UCSD-AML1 (cell line): ENCODE measurements at regions not wholly inside any gene's neighbourhood (a gene's known extent, or its start where the extent isn't known, plus 50 kb on each side); places are given as distances from the start of the nearest gene placed in this dataset.
"Not testable (repeated sequence)": the region's sequence is repeated elsewhere in the genome, so short reads cannot be mapped to it uniquely, and the experiment has no call there.

Experiments used
- DNase-seq: peaks from one replicate; lab custom pipeline; 2025; ENCODE audit not compliant: unreplicated experiment; lab: John Stamatoyannopoulos, UW

DNA sequence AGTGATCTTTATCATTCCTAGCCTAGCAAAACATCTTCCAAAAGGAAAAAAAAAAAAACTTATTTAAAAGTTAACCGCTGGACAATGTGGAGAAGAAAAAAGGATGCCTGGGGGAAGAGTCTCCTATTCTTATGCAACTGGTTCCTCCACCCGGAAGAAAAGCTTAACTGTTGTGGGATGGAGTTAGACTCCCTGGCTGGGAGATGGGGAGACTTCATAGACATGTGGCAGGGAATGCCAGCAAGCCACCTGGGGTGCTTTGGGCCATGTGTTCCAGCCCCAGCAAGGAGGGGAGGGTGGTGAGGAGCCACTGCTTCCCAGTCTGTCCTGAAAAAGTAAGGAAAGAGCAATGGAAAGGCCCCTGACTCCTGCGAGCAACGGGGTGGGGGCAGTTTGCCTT, 119.4 kb upstream of the SPIN4 start:
- no peak for DNase-seq

- no peak for DNase-seq
Observed at GRCh38 chrX:63466690-63467089, 115.6 kb upstream of the SPIN4 start.

DNA sequence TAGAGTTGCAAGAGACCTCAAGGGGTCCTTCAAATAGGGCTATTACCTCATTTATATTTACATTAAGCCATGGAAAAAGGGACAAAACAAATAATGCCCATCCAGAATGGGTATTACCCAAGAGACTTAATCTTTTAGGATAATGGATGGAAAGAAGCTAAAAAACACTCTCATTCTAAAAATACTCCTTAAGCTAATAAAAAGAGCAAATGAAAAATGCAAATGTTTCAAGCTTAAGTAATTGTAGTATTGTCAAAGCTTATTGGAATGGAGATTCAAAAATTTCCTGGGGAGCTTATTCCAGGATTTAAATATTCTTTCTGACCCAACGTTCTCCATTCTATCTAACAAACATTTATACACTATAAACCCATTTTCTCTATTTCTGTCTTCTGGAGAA, 107.8 kb upstream of the SPIN4 start:
- no peak for DNase-seq

- DNase-seq, result no peak
Observed at GRCh38 chrX:63453571-63453970, 102.4 kb upstream of the SPIN4 start.

DNA sequence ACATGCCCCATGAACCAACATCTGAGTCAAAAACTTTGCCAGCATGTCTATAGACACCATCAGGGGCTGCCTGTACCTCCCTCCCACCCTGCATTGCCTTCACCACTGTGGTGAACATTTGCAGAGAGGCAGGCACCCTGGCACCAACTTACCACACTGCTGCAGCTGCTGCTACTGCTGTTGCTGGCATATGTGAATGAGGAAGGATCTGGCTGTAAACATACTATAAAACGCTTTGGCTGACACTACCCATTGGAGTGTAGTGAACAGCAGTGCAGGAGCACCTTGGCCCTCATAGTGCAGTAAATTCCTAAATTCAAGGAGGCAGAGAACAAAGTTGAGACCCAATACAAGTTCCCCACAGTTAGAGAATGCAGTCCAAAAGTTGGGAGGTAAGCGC, 90.6 kb upstream of the SPIN4 start:
- DNase-seq, result no peak

GRCh38 chrX:63439580-63439979, 88.4 kb upstream of the SPIN4 start:
- no peak for DNase-seq

GRCh38 chrX:63436865-63437264, 85.7 kb upstream of the SPIN4 start:
- DNase-seq, result no peak

- no peak for DNase-seq
Observed at GRCh38 chrX:63434665-63435064, 83.5 kb upstream of the SPIN4 start.

- no peak for DNase-seq
Observed at GRCh38 chrX:63434206-63434605, 83.1 kb upstream of the SPIN4 start.

DNA sequence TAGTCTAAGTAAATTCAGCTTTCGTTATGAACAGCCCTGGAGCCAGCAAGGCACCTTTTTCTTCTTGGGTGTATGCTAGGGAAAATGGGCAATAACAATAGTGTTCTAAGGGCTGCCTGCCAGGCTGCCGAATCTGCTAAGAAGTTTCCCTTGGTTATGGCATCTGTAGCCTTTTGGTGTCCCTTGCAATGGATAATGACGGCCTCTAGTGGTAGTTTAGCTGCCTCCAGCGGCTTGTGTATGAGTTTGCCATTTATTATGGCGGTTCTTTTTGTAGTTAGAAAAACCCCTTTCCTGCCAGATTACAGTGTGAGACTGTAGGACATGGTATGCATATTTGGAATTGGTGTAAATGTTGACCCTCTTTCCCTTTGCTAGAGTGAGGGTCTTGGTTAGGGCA, 78.9 kb upstream of the SPIN4 start:
- DNase-seq, result no peak

- no peak for DNase-seq
Observed at GRCh38 chrX:63428348-63428747, 77.2 kb upstream of the SPIN4 start.

- DNase-seq, result no peak
Observed at GRCh38 chrX:63426519-63426918, 75.4 kb upstream of the SPIN4 start.

DNA sequence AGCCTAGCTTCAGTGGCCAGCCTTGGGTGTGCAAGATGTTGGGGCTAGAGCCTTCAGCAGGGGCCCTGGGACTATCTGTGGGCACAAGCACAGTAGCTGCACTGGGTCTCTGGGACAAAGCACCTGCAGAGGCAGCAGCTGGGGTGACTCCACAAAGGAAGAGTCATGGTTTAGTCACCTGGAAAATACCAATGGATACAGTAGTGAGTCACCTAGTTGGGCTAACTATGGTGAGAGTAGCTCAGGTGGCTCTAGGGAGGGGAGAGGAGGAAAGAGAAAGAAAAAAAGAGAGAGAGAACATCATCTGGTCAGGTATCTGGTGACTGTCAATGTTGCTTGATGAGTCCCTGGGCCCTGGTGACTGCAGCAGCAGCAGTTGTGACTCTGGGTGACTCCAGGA, 72.9 kb upstream of the SPIN4 start:
- DNase-seq, result no peak

- no peak for DNase-seq
Observed at GRCh38 chrX:63421411-63421810, 70.3 kb upstream of the SPIN4 start.

DNA sequence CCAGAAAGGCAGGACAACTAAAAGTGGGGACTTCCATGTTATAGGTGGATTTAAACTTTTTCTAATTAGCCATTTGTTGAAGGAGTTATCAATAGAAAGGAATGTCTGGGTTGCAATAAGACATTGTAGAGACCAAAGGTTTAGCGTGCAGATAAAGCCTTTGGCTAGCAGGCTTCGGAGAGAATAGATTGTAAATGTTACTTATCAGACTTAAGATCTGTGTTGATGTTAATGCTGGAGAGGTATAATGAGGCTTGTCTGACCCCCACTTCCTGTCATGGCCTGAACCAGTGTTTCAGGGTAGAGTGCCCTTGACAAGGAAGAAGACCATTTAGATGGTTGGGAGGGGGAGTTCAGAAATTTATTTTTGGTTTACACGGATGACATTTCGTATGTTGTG, 67.1 kb upstream of the SPIN4 start:
- no peak for DNase-seq

DNA sequence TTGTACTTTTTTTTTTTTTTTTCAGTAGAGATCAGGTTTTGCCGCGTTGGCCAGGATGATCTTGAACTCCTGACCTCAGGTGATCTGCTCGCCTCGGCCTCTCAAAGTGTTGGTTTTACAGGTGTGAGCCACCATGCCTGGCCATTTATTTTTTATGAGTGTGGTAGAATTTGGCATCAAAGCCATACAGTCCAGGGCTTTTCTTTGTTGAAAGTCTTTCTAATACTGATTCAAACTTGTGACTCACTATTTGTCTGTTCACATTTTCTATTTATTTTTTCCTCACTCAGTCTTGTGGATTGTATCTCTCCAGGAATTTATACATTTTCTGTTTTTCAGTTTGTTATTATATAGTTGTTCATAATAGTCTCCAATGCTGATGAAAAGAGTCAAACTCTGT, 66.5 kb upstream of the SPIN4 start:
- no peak for DNase-seq

GRCh38 chrX:63409934-63410333, 58.8 kb upstream of the SPIN4 start:
- DNase-seq, result not testable (repeated sequence)

DNA sequence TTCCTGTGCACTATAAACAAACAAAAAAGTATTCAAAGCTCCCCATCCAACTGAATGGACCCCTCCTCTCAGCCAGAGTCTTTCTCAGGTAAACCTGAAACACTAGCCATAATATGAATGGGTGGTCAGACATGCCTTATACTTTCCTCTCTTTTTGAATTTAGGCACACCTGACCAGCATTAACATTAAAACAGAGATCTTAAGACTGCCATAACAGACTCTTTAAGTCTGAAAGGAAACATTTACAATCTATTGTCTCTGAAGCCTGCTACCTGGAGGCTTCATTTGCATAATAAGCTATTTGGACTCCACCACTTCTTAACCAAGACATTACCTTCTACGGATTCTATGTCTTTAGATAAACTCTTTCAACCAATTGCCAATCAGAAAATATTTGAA, 56.9 kb upstream of the SPIN4 start:
- DNase-seq, result no peak

DNA sequence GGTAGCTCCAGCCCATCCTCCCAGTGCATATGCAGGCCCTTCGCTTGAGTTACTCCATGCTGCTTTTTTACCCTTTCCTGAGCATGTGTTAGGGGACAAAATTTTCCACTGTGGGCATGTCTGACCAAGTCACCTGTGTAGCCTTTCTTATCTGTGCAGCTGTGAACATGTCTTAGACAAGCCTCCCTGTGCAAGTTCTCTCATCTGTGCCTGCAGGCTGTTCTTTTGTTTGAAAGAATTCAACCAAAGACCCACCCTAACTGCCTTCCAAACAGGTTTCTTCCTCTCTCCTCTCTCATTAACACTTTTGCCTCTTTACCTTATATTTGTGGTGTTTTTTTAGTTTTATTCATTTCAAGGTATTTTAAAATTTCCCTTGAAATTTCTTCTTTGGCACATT, 53.2 kb upstream of the SPIN4 start:
- no peak for DNase-seq

GRCh38 chrX:63402106-63402505, 51.0 kb upstream of the SPIN4 start:
- no peak for DNase-seq
